ENCODE measurements at regions not wholly inside any gene's neighbourhood (a gene's known extent, or its start where the extent isn't known, plus 50 kb on each side); places are given as distances from the start of the nearest gene placed in this dataset.
"Not testable (repeated sequence)": the region's sequence is repeated elsewhere in the genome, so short reads cannot be mapped to it uniquely, and the experiment has no call there.

GRCh38 chr3:81080608-81081007 is 680.8 kb downstream of the GBE1 start:
- TF ChIP-seq POLR2A (IDR thresholded peaks at IDR 0.05) (no peak), CTCF (IDR thresholded peaks at IDR 0.05) (no peak)
- Histone ChIP-seq H3K36me3 (replicated peaks in 1 of 2; ENCODE audit: insufficient read depth in 1 of 2, low read depth in 2 of 2) (no peaks in the 10 kb centered on the region), H3K4me3 (no peak overlapping the region), H3K27me3 (no peaks in the 10 kb centered on the region), H3K4me1 (no peaks in the 10 kb centered on the region), H3K9me3 (no peaks in the 10 kb centered on the region), H3K27ac (no peak overlapping the region)
- DNase-seq, result no peak
- 65 to 66% methylated on average over 5 of the region's 5 CpGs for WGBS, 2 donors
- ATAC-seq, result no peak
- intact Hi-C loops (cut with DNase I), result no loop called here

GRCh38 chr3:81072591-81072990 is 688.9 kb downstream of the GBE1 start:
- 61 to 67% methylated on average over 4 of the region's 4 CpGs for WGBS, 2 donors
- H3K36me3 ChIP-seq (replicated peaks in 1 of 2; ENCODE audit: insufficient read depth in 1 of 2, low read depth in 2 of 2), result no peaks in the 10 kb centered on the region
- ATAC-seq, result no peak
- H3K27ac ChIP-seq, result no peak overlapping the region
- H3K4me1 ChIP-seq, result no peaks in the 10 kb centered on the region
- no peaks in the 10 kb centered on the region for H3K9me3 ChIP-seq
- intact Hi-C loops (cut with DNase I), result no loop called here
- no peaks in the 10 kb centered on the region for H3K27me3 ChIP-seq
- no peak for DNase-seq
- H3K4me3 ChIP-seq, result no peak overlapping the region
- no peak for TF ChIP-seq CTCF (IDR thresholded peaks at IDR 0.05)
- no peak for TF ChIP-seq POLR2A (IDR thresholded peaks at IDR 0.05)

GRCh38 chr3:81068546-81068945 is 692.9 kb downstream of the GBE1 start:
- intact Hi-C loops (cut with DNase I), result no loop called here
- Histone ChIP-seq H3K27me3 (no peaks in the 10 kb centered on the region), H3K4me1 (no peaks in the 10 kb centered on the region), H3K4me3 (no peak overlapping the region), H3K9me3 (no peaks in the 10 kb centered on the region), H3K36me3 (replicated peaks in 1 of 2; ENCODE audit: insufficient read depth in 1 of 2, low read depth in 2 of 2) (no peaks in the 10 kb centered on the region), H3K27ac (no peak overlapping the region)
- no peak for TF ChIP-seq CTCF (IDR thresholded peaks at IDR 0.05)
- no peak for TF ChIP-seq POLR2A (IDR thresholded peaks at IDR 0.05)
- WGBS, 2 donors, result 67 to 74% methylated on average over 1 of the region's 1 CpG
- ATAC-seq (no peak), DNase-seq (no peak)

GRCh38 chr3:81063896-81064295 is 697.5 kb downstream of the GBE1 start:
- no peaks in the 10 kb centered on the region for H3K9me3 ChIP-seq
- no peak overlapping the region for H3K4me3 ChIP-seq
- intact Hi-C loops (cut with DNase I), result no loop called here
- ATAC-seq (no peak), DNase-seq (no peak)
- H3K4me1 ChIP-seq, result no peaks in the 10 kb centered on the region
- TF ChIP-seq CTCF (IDR thresholded peaks at IDR 0.05) (no peak), POLR2A (IDR thresholded peaks at IDR 0.05) (no peak)
- no peaks in the 10 kb centered on the region for H3K27me3 ChIP-seq
- H3K27ac ChIP-seq, result no peak overlapping the region
- no peaks in the 10 kb centered on the region for H3K36me3 ChIP-seq (replicated peaks in 1 of 2; ENCODE audit: insufficient read depth in 1 of 2, low read depth in 2 of 2)

- ATAC-seq; intact Hi-C loops (cut with DNase I): not testable (repeated sequence)
- no CpG with 5 or more reads among the region's 2 CpGs for WGBS, 2 donors
These were observed 710.3 kb downstream of the GBE1 start for GRCh38 chr3:81051133-81051532.

More at GRCh38 chr3:81051133-81051532, 710.3 kb downstream of the GBE1 start:
- H3K27me3 ChIP-seq; H3K36me3 ChIP-seq (replicated peaks in 1 of 2; ENCODE audit: insufficient read depth in 1 of 2, low read depth in 2 of 2); DNase-seq; H3K4me3 ChIP-seq; H3K4me1 ChIP-seq; H3K9me3 ChIP-seq; H3K27ac ChIP-seq: not testable (repeated sequence)
